SK-N-SH treated with all-trans-retinoic acid at 6 μM for 48 hours (cell line): ENCODE measurements at regions not wholly inside any gene's neighbourhood (a gene's known extent, or its start where the extent isn't known, plus 50 kb on each side); places are given as distances from the start of the nearest gene placed in this dataset.
"Not testable (repeated sequence)": the region's sequence is repeated elsewhere in the genome, so short reads cannot be mapped to it uniquely, and the experiment has no call there.

Source experiments
- ATAC-seq: fragments of 200-7000 bp; cut with Tn5 transposase; 3 replicates; pipeline ENCODE4 v1.9.1; 2020; ENCODE audit warnings: mild to moderate bottlenecking, moderate library complexity
- ARNTL ChIP-seq: fragments of 450-650 bp; formaldehyde crosslinking; IDR thresholded peaks from 2 replicates; pipeline ENCODE4 v1.5.0; 2020; ENCODE audit warnings: low read depth, mild to moderate bottlenecking, moderate library complexity, borderline replicate concordance
- BACH2 ChIP-seq: fragments of 250-450 bp; sonication (Bioruptor Pico); IDR thresholded peaks from 2 replicates; pipeline ENCODE4 v1.9.0; 2021; ENCODE audit warnings: mild to moderate bottlenecking, borderline replicate concordance
- CREB5 ChIP-seq: fragments of 250-450 bp; sonication (Bioruptor Pico); IDR thresholded peaks from 2 replicates; pipeline ENCODE4 v1.5.1; 2020; ENCODE audit warnings: low read depth, mild to moderate bottlenecking, moderate library complexity
- CSDC2 ChIP-seq: fragments of 250-450 bp; sonication (Bioruptor Pico); IDR thresholded peaks from 2 replicates; pipeline ENCODE4 v1.5.0; 2020; ENCODE audit warnings: mild to moderate bottlenecking, moderate library complexity
- GLIS3 ChIP-seq: fragments of 250-450 bp; sonication (Bioruptor Pico); IDR thresholded peaks from 2 replicates; pipeline ENCODE4 v1.5.0; 2020; ENCODE audit warnings: mild to moderate bottlenecking, moderate library complexity
- ISL1 ChIP-seq: fragments of 250-450 bp; sonication (Bioruptor Pico); IDR thresholded peaks from 2 replicates; pipeline ENCODE4 v2.1.2; 2022; ENCODE audit warnings: mild to moderate bottlenecking, moderate library complexity
- OSR1 ChIP-seq: fragments of 250-450 bp; sonication (Bioruptor Pico); IDR thresholded peaks from 2 replicates; pipeline ENCODE4 v1.8.0; 2022; ENCODE audit warnings: moderate library complexity, mild to moderate bottlenecking, inconsistent platforms
- PATZ1 ChIP-seq: fragments of 250-450 bp; sonication (Bioruptor Pico); IDR thresholded peaks from 2 replicates; pipeline ENCODE4 v1.8.0; 2020; ENCODE audit warnings: mild to moderate bottlenecking, moderate library complexity, borderline replicate concordance
- PPARA ChIP-seq: fragments of 250-450 bp; sonication (Bioruptor Pico); IDR thresholded peaks from 2 replicates; pipeline ENCODE4 v1.5.0; 2020; ENCODE audit warnings: mild to moderate bottlenecking, borderline replicate concordance
- RARB ChIP-seq: fragments of 250-450 bp; sonication (Bioruptor Pico); IDR thresholded peaks from 2 replicates; pipeline ENCODE4 v1.8.0; 2021; ENCODE audit warnings: mild to moderate bottlenecking, moderate library complexity
- SNAI2 ChIP-seq: fragments of 250-450 bp; sonication (Bioruptor Pico); IDR thresholded peaks from 2 replicates; pipeline ENCODE4 v1.5.0; 2020; ENCODE audit warnings: mild to moderate bottlenecking, moderate library complexity
- TCF4 ChIP-seq: fragments of 250-450 bp; sonication (Bioruptor Pico); IDR thresholded peaks from 2 replicates; pipeline ENCODE4 v1.8.0; 2021; ENCODE audit warnings: mild to moderate bottlenecking, moderate library complexity, borderline replicate concordance
- TOX ChIP-seq: fragments of 250-450 bp; sonication (Bioruptor Pico); IDR thresholded peaks from 2 replicates; pipeline ENCODE4 v1.8.0; 2021; ENCODE audit warnings: mild to moderate bottlenecking, moderate library complexity, borderline replicate concordance
- ZC3H10 ChIP-seq: fragments of 250-450 bp; sonication (Bioruptor Pico); IDR thresholded peaks from 2 replicates; pipeline ENCODE4 v1.5.1; 2021; ENCODE audit warnings: mild to moderate bottlenecking, moderate library complexity
- ZFP3 ChIP-seq: fragments of 250-450 bp; sonication (Bioruptor Pico); IDR thresholded peaks from 2 replicates; pipeline ENCODE4 v1.5.0; 2020; ENCODE audit warnings: mild to moderate bottlenecking, moderate library complexity
- ZNF70 ChIP-seq: fragments of 450-650 bp; formaldehyde crosslinking; IDR thresholded peaks from 2 replicates; pipeline ENCODE4 v1.5.0; 2020; ENCODE audit warnings: mild to moderate bottlenecking, moderate library complexity
- ZNF8 ChIP-seq: fragments of 450-650 bp; formaldehyde crosslinking; IDR thresholded peaks from 2 replicates; pipeline ENCODE4 v1.5.0; 2020; ENCODE audit warnings: mild to moderate bottlenecking, moderate library complexity
- TF ChIP-seq, protein P1 (sequence below): fragments of 250-450 bp; sonication (Bioruptor Pico); IDR thresholded peaks from 2 replicates; pipeline ENCODE4 v1.8.0; 2021; ENCODE audit warnings: low read depth, mild to moderate bottlenecking, moderate library complexity, borderline replicate concordance
- TF ChIP-seq, protein P2 (sequence below): fragments of 250-450 bp; sonication (Bioruptor Pico); IDR thresholded peaks from 2 replicates; pipeline ENCODE4 v1.5.0; 2020; ENCODE audit warnings: mild to moderate bottlenecking, moderate library complexity

DNA sequence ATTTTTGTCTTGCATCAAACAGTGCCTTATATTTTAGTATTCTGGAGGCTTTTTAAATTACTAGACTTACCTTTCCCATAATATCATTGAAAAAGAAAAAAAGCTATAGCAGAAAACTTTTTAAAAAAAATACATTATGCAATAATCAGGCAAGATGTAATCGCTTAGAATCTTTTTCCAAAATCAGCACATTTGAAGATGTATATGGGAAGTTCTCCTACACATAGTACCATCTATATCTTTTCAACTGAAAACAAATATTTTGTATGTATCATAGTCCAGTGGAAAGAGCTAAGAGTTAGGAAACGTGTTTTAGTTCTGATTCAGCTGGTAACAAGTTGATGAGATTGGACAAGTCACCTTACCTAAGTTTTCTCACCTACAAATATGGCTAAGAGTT, 70.6 kb downstream of the SLC41A2 start (continued):
- TF ChIP-seq, protein P1, sequence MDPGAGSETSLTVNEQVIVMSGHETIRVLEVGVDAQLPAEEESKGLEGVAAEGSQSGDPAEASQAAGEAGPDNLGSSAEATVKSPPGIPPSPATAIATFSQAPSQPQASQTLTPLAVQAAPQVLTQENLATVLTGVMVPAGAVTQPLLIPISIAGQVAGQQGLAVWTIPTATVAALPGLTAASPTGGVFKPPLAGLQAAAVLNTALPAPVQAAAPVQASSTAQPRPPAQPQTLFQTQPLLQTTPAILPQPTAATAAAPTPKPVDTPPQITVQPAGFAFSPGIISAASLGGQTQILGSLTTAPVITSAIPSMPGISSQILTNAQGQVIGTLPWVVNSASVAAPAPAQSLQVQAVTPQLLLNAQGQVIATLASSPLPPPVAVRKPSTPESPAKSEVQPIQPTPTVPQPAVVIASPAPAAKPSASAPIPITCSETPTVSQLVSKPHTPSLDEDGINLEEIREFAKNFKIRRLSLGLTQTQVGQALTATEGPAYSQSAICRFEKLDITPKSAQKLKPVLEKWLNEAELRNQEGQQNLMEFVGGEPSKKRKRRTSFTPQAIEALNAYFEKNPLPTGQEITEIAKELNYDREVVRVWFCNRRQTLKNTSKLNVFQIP = no peak
- TF ChIP-seq ZNF8 (CRISPR knock-in tag) (no peak), OSR1 (CRISPR knock-in tag) (no peak), RARB (CRISPR knock-in tag) (no peak), ZNF70 (CRISPR knock-in tag) (no peak)

GRCh38 chr12:104886418-104887401, 71.4 kb downstream of the SLC41A2 start:
- no peak for ATAC-seq

GRCh38 chr12:104878858-104879257, 79.2 kb downstream of the SLC41A2 start:
- not testable (repeated sequence) for ATAC-seq

More at GRCh38 chr12:104886418-104887401, 71.4 kb downstream of the SLC41A2 start:
- no peak for TF ChIP-seq TCF4 (CRISPR knock-in tag)
- TF ChIP-seq, all 23 proteins: peak for 0

DNA sequence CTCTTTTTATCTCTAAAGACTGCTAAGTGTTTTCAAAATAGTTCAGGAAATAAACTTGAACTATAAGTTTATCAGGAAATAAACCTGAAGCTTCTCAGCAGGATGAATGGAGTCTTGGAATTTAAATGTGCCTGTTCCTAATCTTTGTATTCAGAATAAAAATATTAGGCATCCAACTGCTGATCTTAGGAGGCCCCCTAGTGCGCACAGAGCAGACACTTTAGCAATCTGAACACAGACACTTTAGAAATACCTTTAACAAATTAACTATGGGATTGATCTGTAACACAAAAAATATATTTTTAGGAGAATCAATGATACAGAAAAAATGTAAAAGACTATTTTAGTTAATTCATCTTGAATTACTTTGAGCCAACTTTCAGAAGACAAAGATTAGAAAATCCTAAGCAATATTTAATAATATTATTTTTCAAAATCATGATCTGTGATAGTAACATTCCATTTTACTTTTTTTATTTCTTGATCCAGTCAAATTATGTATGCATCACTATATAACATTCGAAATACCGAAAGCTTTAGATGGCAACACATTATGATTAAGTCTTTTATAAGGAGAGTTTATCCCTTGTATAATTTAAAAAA, 80.9 kb downstream of the SLC41A2 start:
- peak; percentile 92 for ATAC-seq
- TF ChIP-seq PPARA (CRISPR knock-in tag) (no peak), CREB5 (CRISPR knock-in tag) (no peak), CSDC2 (CRISPR knock-in tag) (no peak), ARNTL (CRISPR knock-in tag) (no peak), BACH2 (CRISPR knock-in tag) (no peak), GLIS3 (CRISPR knock-in tag) (no peak)
- TF ChIP-seq, protein P1 = no peak

- TF ChIP-seq PATZ1 (CRISPR knock-in tag) = no peak
- no peak for TF ChIP-seq ZNF70 (CRISPR knock-in tag)
- TF ChIP-seq ZNF8 (CRISPR knock-in tag) = no peak
- no peak for TF ChIP-seq ZFP3
- TF ChIP-seq CREB5 (CRISPR knock-in tag) = no peak
- TF ChIP-seq BACH2 (CRISPR knock-in tag) = no peak
- no peak for TF ChIP-seq TOX (CRISPR knock-in tag)
- TF ChIP-seq SNAI2 (CRISPR knock-in tag) = no peak
- TF ChIP-seq PPARA (CRISPR knock-in tag) = no peak
- TF ChIP-seq, protein P2, sequence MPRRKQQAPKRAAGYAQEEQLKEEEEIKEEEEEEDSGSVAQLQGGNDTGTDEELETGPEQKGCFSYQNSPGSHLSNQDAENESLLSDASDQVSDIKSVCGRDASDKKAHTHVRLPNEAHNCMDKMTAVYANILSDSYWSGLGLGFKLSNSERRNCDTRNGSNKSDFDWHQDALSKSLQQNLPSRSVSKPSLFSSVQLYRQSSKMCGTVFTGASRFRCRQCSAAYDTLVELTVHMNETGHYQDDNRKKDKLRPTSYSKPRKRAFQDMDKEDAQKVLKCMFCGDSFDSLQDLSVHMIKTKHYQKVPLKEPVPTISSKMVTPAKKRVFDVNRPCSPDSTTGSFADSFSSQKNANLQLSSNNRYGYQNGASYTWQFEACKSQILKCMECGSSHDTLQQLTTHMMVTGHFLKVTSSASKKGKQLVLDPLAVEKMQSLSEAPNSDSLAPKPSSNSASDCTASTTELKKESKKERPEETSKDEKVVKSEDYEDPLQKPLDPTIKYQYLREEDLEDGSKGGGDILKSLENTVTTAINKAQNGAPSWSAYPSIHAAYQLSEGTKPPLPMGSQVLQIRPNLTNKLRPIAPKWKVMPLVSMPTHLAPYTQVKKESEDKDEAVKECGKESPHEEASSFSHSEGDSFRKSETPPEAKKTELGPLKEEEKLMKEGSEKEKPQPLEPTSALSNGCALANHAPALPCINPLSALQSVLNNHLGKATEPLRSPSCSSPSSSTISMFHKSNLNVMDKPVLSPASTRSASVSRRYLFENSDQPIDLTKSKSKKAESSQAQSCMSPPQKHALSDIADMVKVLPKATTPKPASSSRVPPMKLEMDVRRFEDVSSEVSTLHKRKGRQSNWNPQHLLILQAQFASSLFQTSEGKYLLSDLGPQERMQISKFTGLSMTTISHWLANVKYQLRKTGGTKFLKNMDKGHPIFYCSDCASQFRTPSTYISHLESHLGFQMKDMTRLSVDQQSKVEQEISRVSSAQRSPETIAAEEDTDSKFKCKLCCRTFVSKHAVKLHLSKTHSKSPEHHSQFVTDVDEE (CRISPR knock-in tag) = no peak
- TF ChIP-seq ZC3H10 = no peak
- no peak for TF ChIP-seq GLIS3 (CRISPR knock-in tag)
- no peak for TF ChIP-seq TCF4 (CRISPR knock-in tag)
- TF ChIP-seq ARNTL (CRISPR knock-in tag) = no peak
- TF ChIP-seq ISL1 (CRISPR knock-in tag) = no peak
- TF ChIP-seq, protein P1 = no peak
- TF ChIP-seq, all 23 proteins: peak for 0
- no peak for ATAC-seq
Measured at GRCh38 chr12:104873374-104873773, 84.7 kb downstream of the SLC41A2 start.
